H1 (cell line): ENCODE measurements at regions not wholly inside any gene's neighbourhood (a gene's known extent, or its start where the extent isn't known, plus 50 kb on each side); places are given as distances from the start of the nearest gene placed in this dataset.
A peak's percentile ranks its signal among the peaks of the same experiment; 100 is the strongest.

Experiments used
- CTCF ChIA-PET: fragments of 300-600 bp; sonication (Branson Sonifier 250); formaldehyde crosslinking; loops from one replicate; lab custom pipeline; 2021; ENCODE audit not compliant: partially characterized antibody; lab: Charles Lee
- POLR2A ChIA-PET: fragments of 300-600 bp; sonication (Branson Sonifier 250); formaldehyde crosslinking; loops from one replicate; lab custom pipeline; 2021; ENCODE audit warnings: inconsistent platforms; ENCODE audit not compliant: partially characterized antibody; lab: Charles Lee
- DNase-seq, 2 experiments: peaks; one replicate each; pipeline versions ENCODE4 v3.0.0 to v3.0.0-alpha.2; 2010 to 2022; ENCODE audit warnings: low spot score in 2 of 2, low read depth in 1 of 2, mixed read lengths in 1 of 2
- FAIRE-seq: peaks from 2 replicates; lab custom pipeline; 2011; peaks lifted over from hg19 to GRCh38; lab: Jason Lieb, UNC
- H2AFZ ChIP-seq: 2 replicates; pipeline ENCODE4 v1.8.1; 2012; ENCODE audit warnings: low read length, inconsistent platforms
- H2AK5ac ChIP-seq: 2 replicates; pipeline ENCODE4 v1.6.1; 2013; ENCODE audit warnings: low read depth, low read length
- H2BK120ac ChIP-seq: replicated peaks from 2 replicates; pipeline ENCODE3; 2013; ENCODE audit warnings: low read depth, low read length, inconsistent platforms
- H2BK12ac ChIP-seq: 2 replicates; pipeline ENCODE4 v1.6.1; 2013; ENCODE audit warnings: low read depth, low read length
- H2BK15ac ChIP-seq: 2 replicates; pipeline ENCODE4 v1.6.1; 2013; ENCODE audit warnings: low read length
- H2BK20ac ChIP-seq: 2 replicates; pipeline ENCODE4 v1.6.1; 2013; ENCODE audit warnings: low read length
- H2BK5ac ChIP-seq: 2 replicates; pipeline ENCODE4 v1.6.1; 2013; ENCODE audit warnings: low read depth, low read length
- H3K14ac ChIP-seq: 2 replicates; pipeline ENCODE4 v1.6.1; 2013; ENCODE audit warnings: inconsistent platforms; ENCODE audit not compliant: insufficient read length
- H3K18ac ChIP-seq: 2 replicates; pipeline ENCODE4 v1.6.1; 2013; ENCODE audit warnings: low read length; ENCODE audit errors: extremely low read depth
- H3K23ac ChIP-seq: 2 replicates; pipeline ENCODE4 v1.6.1; 2013; ENCODE audit warnings: inconsistent platforms; ENCODE audit not compliant: insufficient read length
- H3K23me2 ChIP-seq: 2 replicates; pipeline ENCODE4 v1.6.1; 2013; ENCODE audit warnings: low read depth, low read length
- H3K27ac ChIP-seq: 2 replicates; pipeline ENCODE4 v1.6.1; 2011; ENCODE audit warnings: low read depth, low read length, inconsistent platforms
- H3K27me3 ChIP-seq, 4 experiments: replicated peaks in 1 of 4; 1 replicate in 1 of 4; 2 replicates in 3 of 4; pipeline versions ENCODE4 v1.6.1 to v1.8.1; 2011 to 2013; ENCODE audit warnings: low read length in 3 of 4, mild to moderate bottlenecking in 3 of 4, inconsistent platforms in 2 of 4, mixed read lengths in 2 of 4, moderate library complexity in 1 of 4; ENCODE audit not compliant: control insufficient read depth in 3 of 4, insufficient read depth in 3 of 4; ENCODE audit errors: extremely low read depth in 1 of 4
- H3K36me3 ChIP-seq, 4 experiments: 2 replicates each; pipeline versions ENCODE4 v1.6.1 to v1.8.1; 2011 to 2013; ENCODE audit warnings: mild to moderate bottlenecking in 4 of 4, low read length in 3 of 4, moderate library complexity in 2 of 4, control low read depth in 1 of 4, inconsistent platforms in 1 of 4; ENCODE audit not compliant: insufficient read depth in 4 of 4, control insufficient read depth in 2 of 4
- H3K4ac ChIP-seq: replicated peaks from 2 replicates; pipeline ENCODE3; 2013; ENCODE audit warnings: low read length, low read depth, mixed read lengths, inconsistent platforms; ENCODE audit not compliant: insufficient read length
- H3K4me1 ChIP-seq, 4 experiments: replicated peaks in 1 of 4; 1 replicate in 1 of 4; 2 replicates in 3 of 4; pipeline versions ENCODE4 v1.6.1 to v1.8.1; 2011 to 2013; ENCODE audit warnings: low read length in 3 of 4, inconsistent platforms in 2 of 4, mixed read lengths in 1 of 4; ENCODE audit not compliant: insufficient read depth in 4 of 4, control insufficient read depth in 3 of 4
- H3K4me2 ChIP-seq, 2 experiments: 2 replicates each; pipeline versions ENCODE4 v1.6.1 to v1.8.1; 2011 to 2013; ENCODE audit warnings: low read depth in 2 of 2, low read length in 2 of 2, control low read depth in 1 of 2, inconsistent platforms in 1 of 2, mild to moderate bottlenecking in 1 of 2; ENCODE audit not compliant: insufficient read depth in 1 of 2
- H3K4me3 ChIP-seq, 4 experiments: fragments of 200-600, 300-600 bp in 1 of 4; sonication (generic), shearing (Covaris generic), sonication (Bioruptor Twin) in 1 of 4; 2 replicates each; pipeline versions ENCODE4 v1.5.1 to v1.8.1; 2011 to 2016; ENCODE audit warnings: low read length in 4 of 4, low read depth in 3 of 4, control low read depth in 2 of 4, inconsistent platforms in 2 of 4, mild to moderate bottlenecking in 2 of 4, mixed read lengths in 1 of 4, moderate library complexity in 1 of 4; ENCODE audit not compliant: insufficient read depth in 2 of 4; ENCODE audit errors: extremely low read depth in 1 of 4
- H3K56ac ChIP-seq: replicated peaks from 2 replicates; pipeline ENCODE3; 2013; ENCODE audit warnings: low read depth, mild to moderate bottlenecking, mixed read lengths, low read length, inconsistent platforms; ENCODE audit not compliant: insufficient read length
- H3K79me1 ChIP-seq: 2 replicates; pipeline ENCODE4 v1.6.1; 2013; ENCODE audit warnings: low read depth, low read length, control low read depth
- H3K79me2 ChIP-seq, 2 experiments: 2 replicates each; pipeline versions ENCODE4 v1.6.1 to v1.8.1; 2012 to 2013; ENCODE audit warnings: low read length in 2 of 2, mild to moderate bottlenecking in 2 of 2, inconsistent platforms in 1 of 2; ENCODE audit not compliant: insufficient read depth in 2 of 2, control insufficient read depth in 1 of 2
- H3K9ac ChIP-seq, 4 experiments: replicated peaks in 1 of 4; 1 replicate in 1 of 4; 2 replicates in 3 of 4; pipeline versions ENCODE4 v1.6.1 to v1.8.1; 2011 to 2013; ENCODE audit warnings: low read depth in 3 of 4, low read length in 3 of 4, control low read depth in 2 of 4, mild to moderate bottlenecking in 2 of 4, moderate library complexity in 2 of 4, inconsistent platforms in 1 of 4; ENCODE audit errors: extremely low read depth in 1 of 4
- H3K9me3 ChIP-seq, 2 experiments: 2 replicates each; pipeline versions ENCODE4 v1.6.1 to v1.8.1; 2012 to 2013; ENCODE audit warnings: mild to moderate bottlenecking in 2 of 2, moderate library complexity in 2 of 2, control low read depth in 1 of 2, inconsistent platforms in 1 of 2, low read depth in 1 of 2, low read length in 1 of 2, mixed read lengths in 1 of 2; ENCODE audit not compliant: insufficient read depth in 2 of 2
- H4K20me1 ChIP-seq, 2 experiments: replicated peaks in 1 of 2; 2 replicates each; pipeline versions ENCODE3 to v1.8.1; 2011 to 2013; ENCODE audit warnings: inconsistent platforms in 2 of 2, low read length in 2 of 2, mild to moderate bottlenecking in 1 of 2; ENCODE audit not compliant: insufficient read depth in 2 of 2, control insufficient read depth in 1 of 2
- H4K5ac ChIP-seq: 2 replicates; pipeline ENCODE4 v1.6.1; 2013; ENCODE audit warnings: low read length, low read depth, mixed read lengths, inconsistent platforms; ENCODE audit not compliant: insufficient read length
- H4K8ac ChIP-seq: 2 replicates; pipeline ENCODE4 v1.8.0; 2013; ENCODE audit warnings: mild to moderate bottlenecking, moderate library complexity, low read length, inconsistent platforms; ENCODE audit not compliant: insufficient read depth; ENCODE audit errors: extremely low read depth
- H4K91ac ChIP-seq: replicated peaks from 2 replicates; pipeline ENCODE3; 2013; ENCODE audit warnings: low read length, mixed read lengths, inconsistent platforms; ENCODE audit not compliant: insufficient read length
- RAD21 ChIP-seq, 2 experiments: IDR thresholded peaks in 1 of 2; conservative IDR thresholded peaks in 1 of 2; 2 replicates each; pipeline ENCODE4 v1.6.1; 2011; ENCODE audit warnings: low read depth in 2 of 2, low read length in 2 of 2, improper control_type of control experiment in 1 of 2, inconsistent platforms in 1 of 2, mild to moderate bottlenecking in 1 of 2, moderate library complexity in 1 of 2
- TAF1 ChIP-seq: IDR thresholded peaks from 2 replicates; pipeline ENCODE4 v1.6.1; 2011; ENCODE audit warnings: mild to moderate bottlenecking, low read depth, low read length
- WGBS, 2 experiments: shearing (Covaris generic) in 1 of 2; methylation state at CpG; one replicate each; pipeline versions ENCODE4 v1.1.6 to v1.1.7; 2013 to 2015; ENCODE audit warnings: low lambda C conversion rate in 2 of 2, mixed read lengths in 2 of 2, inconsistent platforms in 1 of 2, low coverage in 1 of 2, missing lambda C conversion rate in 1 of 2; ENCODE audit not compliant: insufficient replicate concordance in 2 of 2, insufficient coverage in 1 of 2, insufficient read length in 1 of 2; ENCODE audit errors: extremely low coverage in 1 of 2, missing lambda C conversion rate in 1 of 2; 5-methylcytosine and 5-hydroxymethylcytosine counted together

DNA sequence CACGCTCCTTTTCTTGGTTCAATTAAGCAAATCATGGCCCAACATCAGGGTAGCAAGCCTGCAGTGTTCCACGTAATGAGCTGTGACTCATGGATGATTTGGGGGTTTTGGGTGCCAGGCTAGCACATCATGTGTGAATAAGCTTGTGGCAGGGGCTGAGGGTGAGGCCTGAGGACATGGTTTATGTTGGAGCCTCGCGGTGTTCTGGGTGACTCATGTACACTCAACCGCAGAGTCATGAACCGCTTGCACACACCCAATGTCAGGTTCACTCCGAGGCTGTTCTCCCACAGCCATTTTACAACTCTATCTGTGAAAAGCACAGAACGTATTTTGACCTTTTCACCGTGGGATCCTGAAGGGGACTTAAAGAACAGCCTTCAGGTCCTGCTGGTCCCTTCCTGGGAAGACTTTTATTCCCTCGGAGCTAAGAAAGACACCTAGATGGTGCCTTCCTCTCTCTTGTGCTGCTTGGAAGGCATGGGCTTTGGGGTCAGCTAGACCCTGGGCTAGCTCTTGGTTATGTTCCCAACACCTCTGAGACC, 139.9 kb upstream of the ZEB2 start:
- DNase-seq, result no peak
- H4K91ac ChIP-seq, result no peak overlapping the region
- H4K8ac ChIP-seq, result no peak overlapping the region
- no peak overlapping the region for H2AK5ac ChIP-seq
- no peak for TF ChIP-seq TAF1
- TF ChIP-seq RAD21 (IDR thresholded peaks at IDR 0.05 in 1 of 2, conservative IDR thresholded peaks at IDR 0.05 in 1 of 2; ENCODE audit: low read depth in 2 of 2, low read length in 2 of 2), result no peak
- no peak overlapping the region for H3K23ac ChIP-seq
- no peak overlapping the region for H3K4me3 ChIP-seq
- H3K9me3 ChIP-seq, result no peaks in the 10 kb centered on the region
- H2BK15ac ChIP-seq, result no peak overlapping the region
- no peak overlapping the region for H2BK120ac ChIP-seq
- H3K9ac ChIP-seq, result no peak overlapping the region
- H3K27ac ChIP-seq, result no peak overlapping the region
- no peak overlapping the region for H3K18ac ChIP-seq
- WGBS, 2 experiments, result 95% methylated on average over 10 of the region's 10 CpGs; no CpG with 5 or more reads in 1 of the 2 experiments
- no peak overlapping the region for H4K5ac ChIP-seq
- no peaks in the 10 kb centered on the region for H3K23me2 ChIP-seq
- H2AFZ ChIP-seq, result peak overlapping the region; percentile 26; the same call in 1 of the 2 replicates
- H3K4ac ChIP-seq, result no peak overlapping the region
- no peak overlapping the region for H3K56ac ChIP-seq
- no peaks in the 10 kb centered on the region for H3K79me1 ChIP-seq
- H3K14ac ChIP-seq, result no peak overlapping the region
- POLR2A ChIA-PET, result interaction anchor here (1.2 kb wide), 1 partner anchor 11 kb away, joined by 4 read pairs; no protein-coding TSS in a partner anchor
- H3K27me3 ChIP-seq, result no peaks in the 10 kb centered on the region; a peak in 1 of 7 replicates
- no peak for FAIRE-seq
- H2BK20ac ChIP-seq, result no peak overlapping the region
- H4K20me1 ChIP-seq, result no peaks in the 10 kb centered on the region
- H3K4me2 ChIP-seq, result no peak overlapping the region
- H2BK12ac ChIP-seq, result no peak overlapping the region
- no peak overlapping the region for H2BK5ac ChIP-seq
- CTCF ChIA-PET, result interaction anchor here (0.6 to 1.5 kb wide), 3 partner anchors 11 to 679 kb away, joined by 3 to 4 read pairs (median 4); a partner anchor contains a TSS
- peaks cover 0 to 2% (median under 1%) of the 10 kb centered on the region in 4 experiments; a peak in 2 of 7 replicates for H3K4me1 ChIP-seq
- H3K79me2 ChIP-seq, result no peaks in the 10 kb centered on the region
- H3K36me3 ChIP-seq, result no peaks in the 10 kb centered on the region
